Common myeloid progenitor, CD34-positive (primary cell): ENCODE measurements at regions not wholly inside any gene's neighbourhood (a gene's known extent, or its start where the extent isn't known, plus 50 kb on each side); places are given as distances from the start of the nearest gene placed in this dataset.

Experiments
- CTCF ChIA-PET: fragments of 350-600 bp; sonication (Branson Sonifier 250); formaldehyde crosslinking; loops from one replicate; lab custom pipeline; 2021; ENCODE audit warnings: antibody characterized with exemption; lab: Charles Lee
- POLR2A ChIA-PET: fragments of 350-600 bp; sonication (Branson Sonifier 250); formaldehyde crosslinking; loops from one replicate; lab custom pipeline; 2021; ENCODE audit warnings: antibody characterized with exemption; lab: Charles Lee
- DNase-seq, 3 donors: peaks; one replicate each; pipeline versions ENCODE4 v3.0.0 to v3.0.0-alpha.2; 2013
- H3K27ac ChIP-seq, 2 experiments: 1 replicate in 1 of 2; 2 replicates in 1 of 2; pipeline ENCODE4 v1.7.0; 2013; ENCODE audit warnings: inconsistent platforms in 2 of 2, low read length in 2 of 2, mild to moderate bottlenecking in 2 of 2, low read depth in 1 of 2, moderate library complexity in 1 of 2; ENCODE audit not compliant: severe bottlenecking in 2 of 2, insufficient read depth in 1 of 2, poor library complexity in 1 of 2
- H3K27me3 ChIP-seq, 5 experiments: replicated peaks in 2 of 5; 1 replicate in 3 of 5; 2 replicates in 2 of 5; pipeline versions ENCODE4 v1.6.1 to v1.7.0; 2013; ENCODE audit warnings: low read length in 4 of 5, mild to moderate bottlenecking in 2 of 5, moderate library complexity in 2 of 5, inconsistent platforms in 1 of 5; ENCODE audit not compliant: insufficient read depth in 5 of 5, control insufficient read depth in 4 of 5
- H3K36me3 ChIP-seq, 4 experiments: 1 replicate in 2 of 4; 2 replicates in 2 of 4; pipeline versions ENCODE4 v1.6.1 to v1.7.0; 2013; ENCODE audit warnings: low read length in 3 of 4, control low read depth in 1 of 4, mild to moderate bottlenecking in 1 of 4; ENCODE audit not compliant: control insufficient read depth in 4 of 4, insufficient read depth in 4 of 4
- H3K4me1 ChIP-seq, 4 experiments: 1 replicate in 3 of 4; 2 replicates in 1 of 4; pipeline versions ENCODE4 v1.6.1 to v1.7.1; 2013; ENCODE audit warnings: low read length in 3 of 4, mild to moderate bottlenecking in 3 of 4, control low read depth in 1 of 4, inconsistent platforms in 1 of 4, moderate library complexity in 1 of 4; ENCODE audit not compliant: control insufficient read depth in 4 of 4, insufficient read depth in 4 of 4; ENCODE audit errors: control extremely low read depth in 1 of 4
- H3K4me3 ChIP-seq, 7 experiments: 1 replicate in 4 of 7; 2 replicates in 3 of 7; pipeline versions ENCODE4 v1.5.1 to v1.7.0; 2013; ENCODE audit warnings: mild to moderate bottlenecking in 7 of 7, low read length in 6 of 7, moderate library complexity in 6 of 7, inconsistent platforms in 2 of 7, low read depth in 2 of 7, control low read depth in 1 of 7; ENCODE audit not compliant: insufficient read depth in 4 of 7, control insufficient read depth in 1 of 7; ENCODE audit errors: extremely low read depth in 1 of 7
- H3K9me3 ChIP-seq, 5 experiments: 1 replicate in 4 of 5; 2 replicates in 1 of 5; pipeline versions ENCODE4 v1.6.1 to v1.7.1; 2013; ENCODE audit warnings: low read length in 4 of 5, mild to moderate bottlenecking in 2 of 5, inconsistent platforms in 1 of 5, low read depth in 1 of 5, moderate library complexity in 1 of 5; ENCODE audit not compliant: control insufficient read depth in 4 of 5, insufficient read depth in 2 of 5; ENCODE audit errors: control extremely low read depth in 1 of 5
- WGBS: methylation state at CpG from one replicate; pipeline ENCODE4 v1.1.5; 2013; ENCODE audit not compliant: insufficient coverage; 5-methylcytosine and 5-hydroxymethylcytosine counted together

GRCh38 chr1:199641531-199641930 is 386.0 kb upstream of the NR5A2 start:
- CTCF ChIA-PET = no interaction called here
- no peaks in the 10 kb centered on the region for H3K4me1 ChIP-seq
- DNase-seq = no peak

GRCh38 chr1:199644912-199645311 is 382.6 kb upstream of the NR5A2 start:
- no peaks in the 10 kb centered on the region for H3K4me1 ChIP-seq

More at GRCh38 chr1:199641531-199641930, 386.0 kb upstream of the NR5A2 start:
- H3K9me3 ChIP-seq = peaks cover 0 to under 1% (median 0%) of the 10 kb centered on the region in 5 experiments
- H3K27ac ChIP-seq = no peak overlapping the region
- POLR2A ChIA-PET = interaction anchor here (0.6 kb wide), 1 partner anchor 24 kb away, joined by 3 read pairs; no protein-coding TSS in a partner anchor
- WGBS = no CpG with 5 or more reads among the region's 3 CpGs
- no peaks in the 10 kb centered on the region for H3K36me3 ChIP-seq
- H3K27me3 ChIP-seq = no peaks in the 10 kb centered on the region
- H3K4me3 ChIP-seq = no peak overlapping the region

GRCh38 chr1:199646761-199647160 is 380.7 kb upstream of the NR5A2 start:
- Histone ChIP-seq H3K27me3 (no peaks in the 10 kb centered on the region), H3K4me3 (no peak overlapping the region), H3K9me3 (peaks cover 0 to 6% (median 0%) of the 10 kb centered on the region in 5 experiments), H3K27ac (no peak overlapping the region), H3K36me3 (no peaks in the 10 kb centered on the region), H3K4me1 (no peaks in the 10 kb centered on the region)
- ChIA-PET CTCF (no interaction called here), POLR2A (no interaction called here)
- 90% methylated on average over 1 of the region's 2 CpGs for WGBS
- DNase-seq = no peak

More at GRCh38 chr1:199644912-199645311, 382.6 kb upstream of the NR5A2 start:
- no peak overlapping the region for H3K27ac ChIP-seq
- WGBS = no CpG with 5 or more reads among the region's 1 CpG
- CTCF ChIA-PET = no interaction called here
- H3K27me3 ChIP-seq = no peaks in the 10 kb centered on the region
- POLR2A ChIA-PET = no interaction called here
- no peak overlapping the region for H3K4me3 ChIP-seq
- no peak for DNase-seq
- peaks cover 0 to 6% (median 0%) of the 10 kb centered on the region in 5 experiments for H3K9me3 ChIP-seq
- H3K36me3 ChIP-seq = no peaks in the 10 kb centered on the region

- ChIA-PET CTCF (no interaction called here), POLR2A (no interaction called here)
- no peak overlapping the region for H3K4me3 ChIP-seq
- no peak for DNase-seq
- no peaks in the 10 kb centered on the region for H3K36me3 ChIP-seq
- H3K27me3 ChIP-seq = no peaks in the 10 kb centered on the region
- H3K9me3 ChIP-seq = peaks cover 0 to 2% (median 0%) of the 10 kb centered on the region in 5 experiments
- H3K27ac ChIP-seq = no peak overlapping the region
- WGBS = no CpG with 5 or more reads among the region's 3 CpGs
- no peaks in the 10 kb centered on the region for H3K4me1 ChIP-seq
These were observed 370.1 kb upstream of the NR5A2 start for GRCh38 chr1:199657449-199657848.

- Histone ChIP-seq H3K36me3 (no peaks in the 10 kb centered on the region), H3K27me3 (no peaks in the 10 kb centered on the region), H3K4me3 (no peak overlapping the region), H3K4me1 (no peaks in the 10 kb centered on the region), H3K27ac (no peak overlapping the region), H3K9me3 (no peaks in the 10 kb centered on the region)
- 94% methylated on average over 2 of the region's 2 CpGs for WGBS
- POLR2A ChIA-PET = no interaction called here
- no peak for DNase-seq
- CTCF ChIA-PET = interaction anchor here (1.2 kb wide), 1 partner anchor 25 kb away, joined by 3 read pairs; no protein-coding TSS in a partner anchor
These were observed 367.4 kb upstream of the NR5A2 start for GRCh38 chr1:199660071-199660470.

GRCh38 chr1:199665371-199665770 is 362.1 kb upstream of the NR5A2 start:
- no peaks in the 10 kb centered on the region for H3K36me3 ChIP-seq
- no peak for DNase-seq
- no peaks in the 10 kb centered on the region for H3K4me1 ChIP-seq
- ChIA-PET POLR2A (no interaction called here), CTCF (no interaction called here)
- H3K27ac ChIP-seq = no peak overlapping the region
- no peaks in the 10 kb centered on the region for H3K9me3 ChIP-seq
- no peaks in the 10 kb centered on the region for H3K27me3 ChIP-seq
- 63% methylated on average over 1 of the region's 1 CpG for WGBS
- no peak overlapping the region for H3K4me3 ChIP-seq

- peak in 2 of 3 donors; percentile 38 to 58 for DNase-seq
- CTCF ChIA-PET = interaction anchor here (1.2 kb wide), 1 partner anchor 16 kb away, joined by 3 read pairs; no protein-coding TSS in a partner anchor
- Histone ChIP-seq H3K36me3 (no peaks in the 10 kb centered on the region), H3K27ac (no peak overlapping the region), H3K9me3 (peaks cover 0 to 4% (median 0%) of the 10 kb centered on the region in 5 experiments), H3K27me3 (no peaks in the 10 kb centered on the region), H3K4me1 (no peaks in the 10 kb centered on the region), H3K4me3 (no peak overlapping the region)
- POLR2A ChIA-PET = no interaction called here
- 93% methylated on average over 7 of the region's 10 CpGs for WGBS
These were observed 360.4 kb upstream of the NR5A2 start for GRCh38 chr1:199667089-199667488.
